HEK293 (cell line): ENCODE measurements at regions not wholly inside any gene's neighbourhood (a gene's known extent, or its start where the extent isn't known, plus 50 kb on each side); places are given as distances from the start of the nearest gene placed in this dataset.
"Not testable (repeated sequence)": the region's sequence is repeated elsewhere in the genome, so short reads cannot be mapped to it uniquely, and the experiment has no call there.

Experiments used
- CTCF ChIA-PET: fragments of 350-600 bp; formaldehyde crosslinking; extraction: SDS; loops from one replicate; lab custom pipeline; 2021; ENCODE audit warnings: antibody characterized with exemption; lab: Yijun Ruan, JAX
- POLR2A ChIA-PET: fragments of 300-600 bp; formaldehyde crosslinking; extraction: SDS; loops from one replicate; lab custom pipeline; 2020; ENCODE audit warnings: antibody characterized with exemption, inconsistent platforms; lab: Yijun Ruan, JAX
- H3K27ac ChIP-seq: fragments of 200-500 bp; sonication (Bioruptor generic); 2 replicates; pipeline ENCODE4 v1.5.1; 2014; ENCODE audit warnings: low read depth, low read length, control low read depth, inconsistent platforms; ENCODE audit errors: extremely low read depth
- H3K36me3 ChIP-seq, 2 experiments: fragments of 200-500 bp in 1 of 2; sonication (Bioruptor generic) in 1 of 2; 1 replicate in 1 of 2; 2 replicates in 1 of 2; pipeline ENCODE4 v1.5.1; 2014 to 2017; ENCODE audit warnings: inconsistent platforms in 2 of 2, low read length in 2 of 2; ENCODE audit not compliant: control insufficient read depth in 2 of 2, insufficient read depth in 1 of 2
- H3K4me1 ChIP-seq: fragments of 200-500 bp; sonication (Bioruptor generic); 2 replicates; pipeline ENCODE4 v1.5.1; 2014; ENCODE audit warnings: mild to moderate bottlenecking, low read length, inconsistent platforms; ENCODE audit not compliant: control insufficient read depth, insufficient read depth
- H3K4me3 ChIP-seq: 2 replicates; pipeline ENCODE4 v1.5.1; 2011; ENCODE audit warnings: low read depth, mild to moderate bottlenecking, control low read depth, low read length, moderate library complexity
- H3K9me3 ChIP-seq: fragments of 200-500 bp; sonication (Bioruptor generic); 2 replicates; pipeline ENCODE4 v1.5.1; 2014; ENCODE audit warnings: low read depth, low read length, inconsistent platforms; ENCODE audit not compliant: control insufficient read depth, insufficient read depth
- HIC1 ChIP-seq: fragments of 450-650 bp; formaldehyde crosslinking; IDR thresholded peaks from 2 replicates; pipeline ENCODE4 v1.5.1; 2016; ENCODE audit warnings: missing biosample characterization, missing genetic modification characterization
- KLF1 ChIP-seq: fragments of 450-650 bp; formaldehyde crosslinking; IDR thresholded peaks from 2 replicates; pipeline ENCODE4 v1.5.1; 2016; ENCODE audit warnings: missing biosample characterization, missing genetic modification characterization
- KLF10 ChIP-seq: fragments of 450-650 bp; IDR thresholded peaks from 2 replicates; pipeline ENCODE4 v1.5.1; 2018; ENCODE audit warnings: missing biosample characterization, mild to moderate bottlenecking, missing genetic modification characterization
- REPIN1 ChIP-seq: fragments of 450-650 bp; formaldehyde crosslinking; IDR thresholded peaks from 2 replicates; pipeline ENCODE4 v1.5.1; 2017; ENCODE audit warnings: missing biosample characterization, missing genetic modification characterization, low read depth
- SCRT1 ChIP-seq: fragments of 450-650 bp; formaldehyde crosslinking; IDR thresholded peaks from 2 replicates; pipeline ENCODE4 v1.5.1; 2016; ENCODE audit warnings: missing biosample characterization, missing genetic modification characterization, borderline replicate concordance
- ZBTB1 ChIP-seq: fragments of 450-650 bp; formaldehyde crosslinking; IDR thresholded peaks from 2 replicates; pipeline ENCODE4 v1.5.1; 2016; ENCODE audit warnings: missing biosample characterization, missing genetic modification characterization
- ZEB2 ChIP-seq: fragments of 450-650 bp; formaldehyde crosslinking; IDR thresholded peaks from 2 replicates; pipeline ENCODE4 v1.5.1; 2016; ENCODE audit warnings: missing biosample characterization, missing genetic modification characterization
- ZFHX2 ChIP-seq: fragments of 450-650 bp; formaldehyde crosslinking; conservative IDR thresholded peaks from 2 replicates; pipeline ENCODE4 v1.5.1; 2016; ENCODE audit warnings: missing biosample characterization, missing genetic modification characterization
- ZNF146 ChIP-seq: fragments of 450-650 bp; formaldehyde crosslinking; IDR thresholded peaks from 2 replicates; pipeline ENCODE4 v1.5.1; 2016; ENCODE audit warnings: missing biosample characterization, missing genetic modification characterization
- ZNF174 ChIP-seq: fragments of 450-650 bp; formaldehyde crosslinking; IDR thresholded peaks from 2 replicates; pipeline ENCODE4 v1.5.0; 2017; ENCODE audit warnings: missing biosample characterization, mild to moderate bottlenecking, missing genetic modification characterization
- ZNF19 ChIP-seq: fragments of 450-650 bp; formaldehyde crosslinking; IDR thresholded peaks from 2 replicates; pipeline ENCODE4; 2016; ENCODE audit warnings: missing biosample characterization, missing genetic modification characterization, low read depth
- ZNF223 ChIP-seq: fragments of 450-650 bp; formaldehyde crosslinking; IDR thresholded peaks from 2 replicates; pipeline ENCODE4 v1.5.1; 2016; ENCODE audit warnings: missing biosample characterization, missing genetic modification characterization
- ZNF274 ChIP-seq, 2 experiments: fragments of 200-500 bp in 1 of 2; fragments of 450-650 bp in 1 of 2; sonication (Bioruptor generic) in 1 of 2; formaldehyde crosslinking in 1 of 2; IDR thresholded peaks; 2 replicates each; pipeline versions ENCODE4 v1.5.1 to v1.6.1; 2014 to 2016; ENCODE audit warnings: borderline replicate concordance in 1 of 2, inconsistent platforms in 1 of 2, low read length in 1 of 2, missing biosample characterization in 1 of 2, missing genetic modification characterization in 1 of 2
- ZNF324 ChIP-seq: fragments of 450-650 bp; formaldehyde crosslinking; IDR thresholded peaks from 2 replicates; pipeline ENCODE4 v1.5.1; 2016; ENCODE audit warnings: missing biosample characterization, missing genetic modification characterization
- ZNF341 ChIP-seq: fragments of 450-650 bp; formaldehyde crosslinking; IDR thresholded peaks from 2 replicates; pipeline ENCODE4; 2016; ENCODE audit warnings: low read depth, missing biosample characterization, missing genetic modification characterization
- ZNF558 ChIP-seq: fragments of 450-650 bp; formaldehyde crosslinking; IDR thresholded peaks from 2 replicates; pipeline ENCODE4 v1.5.1; 2016; ENCODE audit warnings: missing biosample characterization, missing genetic modification characterization
- ZNF645 ChIP-seq: fragments of 450-650 bp; formaldehyde crosslinking; IDR thresholded peaks from 2 replicates; pipeline ENCODE4; 2016; ENCODE audit warnings: missing biosample characterization, missing genetic modification characterization
- ZNF791 ChIP-seq: fragments of 450-650 bp; formaldehyde crosslinking; IDR thresholded peaks from 2 replicates; pipeline ENCODE4 v1.5.1; 2016; ENCODE audit warnings: missing biosample characterization, missing genetic modification characterization

- ChIA-PET POLR2A (no interaction called here), CTCF (no interaction called here)
- Histone ChIP-seq H3K4me1 (no peaks in the 10 kb centered on the region), H3K27ac (no peak overlapping the region), H3K9me3 (no peaks in the 10 kb centered on the region), H3K4me3 (no peak overlapping the region), H3K36me3 (no peaks in the 10 kb centered on the region)
- no peak for TF ChIP-seq ZNF324 (tag by site-specific recombination)
- TF ChIP-seq ZFHX2 (tag by site-specific recombination): no peak
- TF ChIP-seq HIC1 (tag by site-specific recombination): no peak
- no peak for TF ChIP-seq ZBTB1 (tag by site-specific recombination)
- TF ChIP-seq KLF1: no peak
- TF ChIP-seq ZNF645 (tag by site-specific recombination): no peak
- no peak for TF ChIP-seq SCRT1 (tag by site-specific recombination)
- TF ChIP-seq ZEB2 (tag by site-specific recombination): no peak
- no peak for TF ChIP-seq ZNF791
- no peak for TF ChIP-seq REPIN1
- TF ChIP-seq ZNF174 (tag by site-specific recombination): no peak
- no peak for TF ChIP-seq ZNF223 (tag by site-specific recombination)
- no peak for TF ChIP-seq KLF10 (tag by site-specific recombination)
These were observed 364.2 kb upstream of the CNTN3 start for GRCh38 chr3:74978684-74979083.

DNA sequence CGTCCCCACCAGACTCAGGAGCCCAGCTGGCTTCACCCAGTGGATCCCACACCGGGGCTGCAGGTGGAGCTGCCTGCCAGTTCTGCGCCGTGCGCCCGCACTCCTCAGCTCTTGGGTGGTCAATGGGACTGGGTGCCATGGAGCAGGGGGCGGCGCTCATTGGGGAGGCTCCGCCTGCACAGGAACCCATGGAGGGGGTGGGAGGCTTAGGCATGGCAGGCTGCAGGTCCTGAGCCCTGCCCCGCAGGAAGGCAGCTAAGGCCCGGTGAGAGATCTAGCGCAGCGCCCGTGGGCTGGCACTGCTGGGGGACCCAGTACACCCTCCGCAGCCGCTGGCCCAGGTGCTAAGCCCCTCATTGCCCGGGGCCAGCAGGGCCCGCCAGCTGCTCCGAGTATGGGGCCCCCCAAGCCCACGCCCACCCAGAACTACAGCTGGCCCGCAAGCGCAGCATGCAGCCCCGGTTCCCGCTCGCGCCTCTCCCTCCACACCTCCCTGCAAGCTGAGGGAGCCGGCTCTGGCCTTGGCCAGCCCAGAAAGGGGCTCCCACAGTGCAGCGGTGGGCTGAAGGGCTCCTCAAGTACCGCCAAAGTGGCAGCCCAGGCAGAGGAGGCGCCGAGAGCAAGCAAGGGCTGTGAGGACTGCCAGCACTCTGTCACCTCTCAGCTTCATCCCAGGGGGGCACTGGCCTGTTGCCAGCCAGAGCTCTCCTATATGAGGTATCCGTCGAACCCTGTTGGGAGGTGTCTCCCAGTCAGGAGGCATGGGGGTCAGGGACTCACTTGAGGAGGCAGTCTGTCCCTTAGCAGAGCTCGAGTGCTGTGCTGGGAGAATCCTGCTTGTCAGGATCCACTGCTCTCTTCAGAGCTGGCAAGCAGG is 370.8 kb upstream of the CNTN3 start:
- H3K4me3 ChIP-seq, POLR2A ChIA-PET, H3K4me1 ChIP-seq, H3K27ac ChIP-seq, H3K9me3 ChIP-seq, H3K36me3 ChIP-seq, CTCF ChIA-PET: not testable (repeated sequence)

DNA sequence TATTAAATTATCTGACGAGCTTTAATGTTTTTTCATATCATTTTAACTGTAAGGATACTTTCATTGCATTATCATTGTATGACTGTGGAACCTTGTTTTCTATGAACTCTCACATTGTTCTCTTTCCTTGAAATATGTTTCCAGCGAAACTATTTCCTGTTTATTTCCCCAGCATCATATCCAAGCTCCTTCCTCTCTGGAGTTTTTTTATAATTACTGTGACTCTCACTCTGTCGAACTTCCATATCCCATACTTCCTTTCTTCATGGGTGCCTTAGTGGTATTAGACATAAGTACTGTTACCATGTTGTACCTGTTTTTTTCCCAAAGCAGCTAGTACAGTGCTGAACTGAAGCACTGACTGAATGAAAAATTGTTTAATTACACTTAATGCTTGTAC is 373.6 kb upstream of the CNTN3 start:
- H3K36me3 ChIP-seq: no peaks in the 10 kb centered on the region
- POLR2A ChIA-PET: no interaction called here
- no peak overlapping the region for H3K4me3 ChIP-seq
- H3K9me3 ChIP-seq: no peaks in the 10 kb centered on the region
- TF ChIP-seq ZNF274 (IDR thresholded peaks at IDR 0.05; ENCODE audit: low read length) (no peak), ZNF274 (tag by site-specific recombination; IDR thresholded peaks at IDR 0.05; ENCODE audit: borderline replicate concordance) (no peak), ZNF146 (tag by site-specific recombination) (no peak)
- TF ChIP-seq, all 188 proteins: peak for 0
- no peak overlapping the region for H3K27ac ChIP-seq
- CTCF ChIA-PET: no interaction called here
- H3K4me1 ChIP-seq: no peaks in the 10 kb centered on the region

GRCh38 chr3:74992898-74993297 is 378.4 kb upstream of the CNTN3 start:
- Histone ChIP-seq H3K27ac (no peak overlapping the region), H3K36me3 (no peaks in the 10 kb centered on the region), H3K9me3 (no peaks in the 10 kb centered on the region), H3K4me3 (no peak overlapping the region)
- ChIA-PET POLR2A (no interaction called here), CTCF (no interaction called here)
- TF ChIP-seq ZNF19 (tag by site-specific recombination) (no peak), ZNF558 (tag by site-specific recombination) (no peak), ZNF341 (no peak)
- TF ChIP-seq, all 188 proteins: peak for 0
- no peaks in the 10 kb centered on the region for H3K4me1 ChIP-seq
